Stomach (tissue), 8 donors: ENCODE measurements at regions not wholly inside any gene's neighbourhood (a gene's known extent, or its start where the extent isn't known, plus 50 kb on each side); places are given as distances from the start of the nearest gene placed in this dataset.

Experiments
- DNase-seq, 2 donors: peaks; one replicate each; pipeline versions ENCODE4 v3.0.0 to v3.0.0-alpha.2; 2013 to 2019
- H3K27ac ChIP-seq, 5 donors: fragments of 200-600 bp in 4 of 5; sonication (generic) in 4 of 5; one replicate each; pipeline ENCODE4 v1.5.1; 2013 to 2019; ENCODE audit warnings: mild to moderate bottlenecking in 1 of 5, moderate library complexity in 1 of 5
- H3K27me3 ChIP-seq, 3 donors: fragments of 200-600 bp; sonication (generic); one replicate each; pipeline ENCODE4 v1.5.1; 2017 to 2019; ENCODE audit warnings: mixed run types in 1 of 3
- H3K36me3 ChIP-seq, 4 donors: fragments of 200-600 bp; sonication (generic); 1 replicate in 3 of 4; 2 replicates in 1 of 4; pipeline ENCODE4 v1.5.1; 2016 to 2019
- H3K4me1 ChIP-seq, 4 donors: fragments of 200-600 bp; sonication (generic); one replicate each; pipeline ENCODE4 v1.5.1; 2016 to 2019
- H3K4me3 ChIP-seq, 4 donors: fragments of 200-600 bp; sonication (generic) in 3 of 4; one replicate each; pipeline ENCODE4 v1.5.1; 2016 to 2019; ENCODE audit warnings: mild to moderate bottlenecking in 1 of 4
- H3K9me3 ChIP-seq, 4 donors: fragments of 200-600 bp; sonication (generic); one replicate each; pipeline ENCODE4 v1.5.1; 2016 to 2019
- EP300 ChIP-seq: sonication (generic); formaldehyde crosslinking; IDR thresholded peaks from one replicate; pipeline ENCODE4 v1.6.1; 2017; ENCODE audit warnings: antibody characterized with exemption
- POLR2A ChIP-seq, 4 donors: fragments of 450-650 bp; IDR thresholded peaks; one replicate each; pipeline ENCODE4 v1.6.1; 2016; ENCODE audit warnings: antibody characterized with exemption in 4 of 4, control low read depth in 2 of 4, mild to moderate bottlenecking in 1 of 4, moderate library complexity in 1 of 4
- POLR2AphosphoS5 ChIP-seq, 3 donors: sonication (generic); formaldehyde crosslinking; IDR thresholded peaks; one replicate each; pipeline ENCODE4 v1.6.1; 2016; ENCODE audit warnings: antibody characterized with exemption in 3 of 3
- WGBS, 5 donors: extraction: QIAGEN DNeasy Blood & Tissue Kit in 3 of 5; methylation state at CpG; one replicate each; pipeline versions ENCODE4 v1.1.5 to v1.1.7; 2013 to 2018; 5-methylcytosine and 5-hydroxymethylcytosine counted together
- intact Hi-C: fragments of 100-400 bp; cut with DNase I; formaldehyde crosslinking; loops from one replicate; pipeline ENCODE4 v1.15.1; 2023; ENCODE audit warnings: low total_unique reads
- TF ChIP-seq, protein P1 (sequence below), 7 experiments: fragments of 450-650 bp in 4 of 7; fragments of 200-600 bp in 3 of 7; sonication (generic) in 3 of 7; IDR thresholded peaks; one replicate each; pipeline ENCODE4 v1.5.1; 2016 to 2019; ENCODE audit warnings: antibody characterized with exemption in 7 of 7, control low read depth in 2 of 7, mild to moderate bottlenecking in 1 of 7
- donor health status: healthy with polysubstance abuse.
- donor health status: Bipolar disorder and iron deficiency.
- donor health status: healthy.

DNA sequence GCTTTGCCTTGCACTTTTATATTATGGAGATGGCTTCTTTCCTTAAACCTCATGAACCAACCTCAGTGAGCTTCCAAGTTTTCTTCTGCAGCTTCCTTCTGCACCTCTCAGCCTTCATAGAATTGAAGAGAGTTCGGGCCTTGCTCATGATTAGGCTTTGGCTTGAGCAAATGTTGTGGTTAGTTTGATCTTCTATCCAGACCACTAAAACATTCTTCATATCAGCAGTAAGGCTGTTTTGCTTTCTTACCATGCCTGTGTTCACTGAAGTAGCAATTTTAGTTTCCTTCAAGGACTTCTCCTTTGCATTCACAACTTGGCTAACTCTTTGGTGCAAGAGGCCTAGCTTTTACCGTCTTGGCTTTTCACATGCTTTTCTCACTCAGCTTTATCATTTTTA lies 125.4 kb downstream of the SNAPC1 start:
- 50 to 69% (median 59%) methylated on average over 2 of the region's 2 CpGs for WGBS, 5 donors
- no peaks in the 10 kb centered on the region for H3K4me1 ChIP-seq
- no peaks in the 10 kb centered on the region for H3K36me3 ChIP-seq
- no peak for TF ChIP-seq EP300
- no peak for TF ChIP-seq POLR2AphosphoS5 (IDR thresholded peaks at IDR 0.05)
- no peak for TF ChIP-seq POLR2A (IDR thresholded peaks at IDR 0.05)
- TF ChIP-seq, protein P1, sequence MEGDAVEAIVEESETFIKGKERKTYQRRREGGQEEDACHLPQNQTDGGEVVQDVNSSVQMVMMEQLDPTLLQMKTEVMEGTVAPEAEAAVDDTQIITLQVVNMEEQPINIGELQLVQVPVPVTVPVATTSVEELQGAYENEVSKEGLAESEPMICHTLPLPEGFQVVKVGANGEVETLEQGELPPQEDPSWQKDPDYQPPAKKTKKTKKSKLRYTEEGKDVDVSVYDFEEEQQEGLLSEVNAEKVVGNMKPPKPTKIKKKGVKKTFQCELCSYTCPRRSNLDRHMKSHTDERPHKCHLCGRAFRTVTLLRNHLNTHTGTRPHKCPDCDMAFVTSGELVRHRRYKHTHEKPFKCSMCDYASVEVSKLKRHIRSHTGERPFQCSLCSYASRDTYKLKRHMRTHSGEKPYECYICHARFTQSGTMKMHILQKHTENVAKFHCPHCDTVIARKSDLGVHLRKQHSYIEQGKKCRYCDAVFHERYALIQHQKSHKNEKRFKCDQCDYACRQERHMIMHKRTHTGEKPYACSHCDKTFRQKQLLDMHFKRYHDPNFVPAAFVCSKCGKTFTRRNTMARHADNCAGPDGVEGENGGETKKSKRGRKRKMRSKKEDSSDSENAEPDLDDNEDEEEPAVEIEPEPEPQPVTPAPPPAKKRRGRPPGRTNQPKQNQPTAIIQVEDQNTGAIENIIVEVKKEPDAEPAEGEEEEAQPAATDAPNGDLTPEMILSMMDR (IDR thresholded peaks at IDR 0.05), result no peak
- H3K27me3 ChIP-seq, result peaks cover 0 to 8% (median 0%) of the 10 kb centered on the region in 3 donors
- no peak for DNase-seq
- no peaks in the 10 kb centered on the region for H3K9me3 ChIP-seq
- intact Hi-C loops, result no loop called here
- no peak overlapping the region for H3K4me3 ChIP-seq
- H3K27ac ChIP-seq, result no peak overlapping the region

DNA sequence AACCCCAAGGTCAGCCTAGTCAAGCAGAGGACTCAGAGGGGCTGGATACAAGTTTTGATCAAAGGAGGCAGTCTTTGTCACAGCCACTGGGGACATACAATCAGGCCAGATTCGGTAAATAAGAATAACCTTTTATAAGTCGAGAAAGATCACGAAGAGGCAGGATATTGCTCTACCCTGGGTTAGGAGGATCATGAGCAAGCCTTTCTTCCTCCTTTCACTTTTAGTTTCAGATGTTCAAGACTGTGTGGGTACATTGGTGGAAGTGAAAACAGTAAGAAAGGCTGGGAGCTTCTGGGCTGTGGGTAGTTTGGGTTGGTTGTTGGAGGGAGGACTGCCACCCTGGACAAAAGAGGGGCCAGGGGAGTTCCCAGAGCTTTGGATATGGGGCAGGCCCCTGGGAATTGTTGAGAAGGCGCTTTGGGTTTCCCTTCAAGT lies 127.7 kb downstream of the SNAPC1 start:
- intact Hi-C loops, result no loop called here
- TF ChIP-seq, protein P1 (IDR thresholded peaks at IDR 0.05), result no peak
- TF ChIP-seq POLR2A (IDR thresholded peaks at IDR 0.05) (no peak), POLR2AphosphoS5 (IDR thresholded peaks at IDR 0.05) (no peak), EP300 (no peak)
- WGBS, 5 donors, result 42 to 55% (median 52%) methylated on average over 4 of the region's 4 CpGs

DNA sequence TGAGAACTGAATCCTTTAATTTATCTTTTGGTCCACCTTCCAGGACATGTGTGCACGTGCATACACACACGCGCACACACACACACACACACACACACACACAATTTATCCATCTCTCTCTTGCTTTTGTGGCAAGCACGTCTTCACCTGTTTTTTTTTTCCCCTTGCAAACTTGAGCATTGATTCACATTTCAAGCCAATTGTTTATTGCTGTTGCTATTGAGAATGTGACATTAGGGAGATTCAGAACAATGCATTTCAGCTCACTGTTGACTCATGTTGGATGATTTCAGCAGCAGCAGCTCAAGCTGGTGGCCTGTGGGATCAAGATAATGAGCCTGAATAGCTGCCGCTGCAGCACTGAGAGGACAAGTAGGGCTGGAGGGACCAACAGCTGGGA lies 128.9 kb downstream of the SNAPC1 start:
- Histone ChIP-seq H3K4me1 (no peaks in the 10 kb centered on the region), H3K9me3 (no peaks in the 10 kb centered on the region), H3K4me3 (no peak overlapping the region), H3K27me3 (peaks cover 0 to 18% (median 0%) of the 10 kb centered on the region in 3 donors), H3K36me3 (no peaks in the 10 kb centered on the region), H3K27ac (no peak overlapping the region)
- intact Hi-C loops, result no loop called here
- DNase-seq, result no peak
- TF ChIP-seq, protein P1 (IDR thresholded peaks at IDR 0.05), result no peak
- TF ChIP-seq POLR2AphosphoS5 (IDR thresholded peaks at IDR 0.05) (no peak), EP300 (no peak)
- WGBS, 5 donors, result 47 to 60% (median 54%) methylated on average over 5 of the region's 5 CpGs

More for the DNA sequence above, 127.7 kb downstream of the SNAPC1 start:
- peaks cover 0 to 18% (median 0%) of the 10 kb centered on the region in 3 donors for H3K27me3 ChIP-seq
- no peaks in the 10 kb centered on the region for H3K9me3 ChIP-seq
- H3K27ac ChIP-seq, result no peak overlapping the region
- no peaks in the 10 kb centered on the region for H3K4me1 ChIP-seq
- H3K4me3 ChIP-seq, result no peak overlapping the region
- no peaks in the 10 kb centered on the region for H3K36me3 ChIP-seq
- DNase-seq, result peak in 1 of 2 donors; percentile 38

- WGBS, 5 donors, result 77 to 90% (median 82%) methylated on average over 4 of the region's 4 CpGs
- intact Hi-C loops, result no loop called here
- no peak for TF ChIP-seq EP300
- Histone ChIP-seq H3K4me1 (no peaks in the 10 kb centered on the region), H3K36me3 (no peaks in the 10 kb centered on the region), H3K27ac (no peak overlapping the region), H3K4me3 (no peak overlapping the region), H3K9me3 (no peaks in the 10 kb centered on the region), H3K27me3 (peaks cover 0 to 18% (median 0%) of the 10 kb centered on the region in 3 donors)
- no peak for DNase-seq
Measured at GRCh38 chr14:61891810-61892209, 129.6 kb downstream of the SNAPC1 start.

GRCh38 chr14:61893371-61893940 lies 131.2 kb downstream of the SNAPC1 start:
- Histone ChIP-seq H3K27ac (no peak overlapping the region), H3K27me3 (peaks cover 0 to 18% (median 0%) of the 10 kb centered on the region in 3 donors), H3K4me1 (no peaks in the 10 kb centered on the region), H3K9me3 (no peaks in the 10 kb centered on the region), H3K4me3 (no peak overlapping the region), H3K36me3 (no peaks in the 10 kb centered on the region)
- intact Hi-C loops, result no loop called here
- DNase-seq, result no peak
- WGBS, 5 donors, result 85 to 92% (median 88%) methylated on average over 5 of the region's 5 CpGs
- no peak for TF ChIP-seq EP300
- TF ChIP-seq, protein P1 (IDR thresholded peaks at IDR 0.05), result no peak
- no peak for TF ChIP-seq POLR2A (IDR thresholded peaks at IDR 0.05)
- TF ChIP-seq POLR2AphosphoS5 (IDR thresholded peaks at IDR 0.05), result no peak
